ENCODE measurements at regions not wholly inside any gene's neighbourhood (a gene's known extent, or its start where the extent isn't known, plus 50 kb on each side); places are given as distances from the start of the nearest gene placed in this dataset.
"Not testable (repeated sequence)": the region's sequence is repeated elsewhere in the genome, so short reads cannot be mapped to it uniquely, and the experiment has no call there.

GRCh38 chr5:17989036-17989435, 354.8 kb downstream of the TAF11L14 start:
- ATAC-seq: no peak

- ATAC-seq: no peak
Measured at GRCh38 chr5:17989567-17990563, 355.6 kb downstream of the TAF11L14 start.

GRCh38 chr5:17991775-17992174, 357.5 kb downstream of the TAF11L14 start:
- no peak for ATAC-seq

- no peak for ATAC-seq
Measured at GRCh38 chr5:17992291-17992690, 358.0 kb downstream of the TAF11L14 start.

- ATAC-seq: no peak
Measured at GRCh38 chr5:17995997-17996396, 361.7 kb downstream of the TAF11L14 start.

- ATAC-seq: no peak
Measured at GRCh38 chr5:17999858-18000257, 365.6 kb downstream of the TAF11L14 start.

- ATAC-seq: no peak
Measured at GRCh38 chr5:18000744-18001143, 366.5 kb downstream of the TAF11L14 start.

GRCh38 chr5:18003312-18003711, 369.1 kb downstream of the TAF11L14 start:
- ATAC-seq: no peak

- no peak for ATAC-seq
Measured at GRCh38 chr5:18003784-18004183, 369.5 kb downstream of the TAF11L14 start.

GRCh38 chr5:18006235-18006634, 372.0 kb downstream of the TAF11L14 start:
- not testable (repeated sequence) for ATAC-seq

- ATAC-seq: no peak
Measured at GRCh38 chr5:18008940-18009339, 374.7 kb downstream of the TAF11L14 start.

- no peak for ATAC-seq
Measured at GRCh38 chr5:18010053-18010452, 375.8 kb downstream of the TAF11L14 start.

- ATAC-seq: no peak
Measured at GRCh38 chr5:18018472-18018871, 384.2 kb downstream of the TAF11L14 start.

- no peak for ATAC-seq
Measured at GRCh38 chr5:18023275-18023674, 389.0 kb downstream of the TAF11L14 start.

- no peak for ATAC-seq
Measured at GRCh38 chr5:18023986-18024385, 389.7 kb downstream of the TAF11L14 start.

GRCh38 chr5:18024542-18024941, 390.3 kb downstream of the TAF11L14 start:
- no peak for ATAC-seq

GRCh38 chr5:18027241-18027867, 393.1 kb downstream of the TAF11L14 start:
- no peak for ATAC-seq

GRCh38 chr5:18028036-18028435, 393.8 kb downstream of the TAF11L14 start:
- no peak for ATAC-seq

- no peak for ATAC-seq
Measured at GRCh38 chr5:18032744-18033143, 398.5 kb downstream of the TAF11L14 start.

GRCh38 chr5:18036531-18036930, 402.3 kb downstream of the TAF11L14 start:
- no peak for ATAC-seq

GRCh38 chr5:18037718-18038117, 403.5 kb downstream of the TAF11L14 start:
- ATAC-seq: no peak

- ATAC-seq: no peak
Measured at GRCh38 chr5:18043344-18043743, 409.1 kb downstream of the TAF11L14 start.

- ATAC-seq: no peak
Measured at GRCh38 chr5:18048449-18048848, 414.2 kb downstream of the TAF11L14 start.

GRCh38 chr5:18050345-18050744, 416.1 kb downstream of the TAF11L14 start:
- ATAC-seq: no peak

All from esophagus mucosa (tissue), 1 donor.